ENCODE measurements at regions not wholly inside any gene's neighbourhood (a gene's known extent, or its start where the extent isn't known, plus 50 kb on each side); places are given as distances from the start of the nearest gene placed in this dataset.

DNA sequence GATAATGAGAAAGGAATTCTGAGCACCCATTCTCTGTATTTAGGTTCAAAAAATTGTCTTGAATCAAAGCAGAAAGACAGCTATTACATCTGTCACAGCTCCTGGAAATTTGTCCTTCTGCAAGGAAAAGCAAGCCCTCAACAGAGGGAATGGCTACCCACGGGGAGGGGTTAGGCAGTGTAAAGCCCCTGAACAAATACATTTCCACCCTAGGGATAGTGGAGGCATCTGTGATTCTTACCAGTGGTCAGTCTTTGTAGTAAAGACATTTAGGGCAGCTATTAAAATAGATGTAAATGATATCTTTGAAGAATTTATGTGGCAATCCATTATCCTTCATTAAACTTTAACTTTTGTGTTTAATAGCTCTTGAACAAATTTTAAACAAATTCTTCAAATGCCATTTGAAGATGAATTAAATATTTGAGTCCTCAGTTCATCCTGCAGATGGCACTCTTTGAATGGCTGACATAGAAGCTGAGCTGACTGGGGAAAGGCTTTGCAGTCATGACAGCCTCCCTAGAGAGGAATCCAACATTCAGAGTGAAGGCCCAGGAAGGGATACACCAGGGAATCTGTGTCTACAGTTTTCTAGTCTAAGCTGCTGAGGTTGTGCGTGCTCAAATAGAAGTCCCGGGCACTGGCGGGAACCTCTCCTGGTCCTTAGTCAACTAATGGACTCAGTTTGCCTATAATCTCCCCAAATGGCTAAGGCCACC is 359.7 kb upstream of the ROPN1 start:
- Histone ChIP-seq H3K4me3 (ENCODE audit: low read depth, low read length) (no peak overlapping the region), H3K36me3 (ENCODE audit: control insufficient read depth, insufficient read depth, low read length) (no peaks in the 10 kb centered on the region), H3K27me3 (ENCODE audit: control insufficient read depth, insufficient read depth, low read length) (no peaks in the 10 kb centered on the region)
- no peak for DNase-seq (ENCODE audit: low read depth)
- TF ChIP-seq, protein P1, sequence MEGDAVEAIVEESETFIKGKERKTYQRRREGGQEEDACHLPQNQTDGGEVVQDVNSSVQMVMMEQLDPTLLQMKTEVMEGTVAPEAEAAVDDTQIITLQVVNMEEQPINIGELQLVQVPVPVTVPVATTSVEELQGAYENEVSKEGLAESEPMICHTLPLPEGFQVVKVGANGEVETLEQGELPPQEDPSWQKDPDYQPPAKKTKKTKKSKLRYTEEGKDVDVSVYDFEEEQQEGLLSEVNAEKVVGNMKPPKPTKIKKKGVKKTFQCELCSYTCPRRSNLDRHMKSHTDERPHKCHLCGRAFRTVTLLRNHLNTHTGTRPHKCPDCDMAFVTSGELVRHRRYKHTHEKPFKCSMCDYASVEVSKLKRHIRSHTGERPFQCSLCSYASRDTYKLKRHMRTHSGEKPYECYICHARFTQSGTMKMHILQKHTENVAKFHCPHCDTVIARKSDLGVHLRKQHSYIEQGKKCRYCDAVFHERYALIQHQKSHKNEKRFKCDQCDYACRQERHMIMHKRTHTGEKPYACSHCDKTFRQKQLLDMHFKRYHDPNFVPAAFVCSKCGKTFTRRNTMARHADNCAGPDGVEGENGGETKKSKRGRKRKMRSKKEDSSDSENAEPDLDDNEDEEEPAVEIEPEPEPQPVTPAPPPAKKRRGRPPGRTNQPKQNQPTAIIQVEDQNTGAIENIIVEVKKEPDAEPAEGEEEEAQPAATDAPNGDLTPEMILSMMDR (IDR thresholded peaks at IDR 0.05; ENCODE audit: insufficient read depth, low read length, poor library complexity, severe bottlenecking) = peak; percentile 58

DNA sequence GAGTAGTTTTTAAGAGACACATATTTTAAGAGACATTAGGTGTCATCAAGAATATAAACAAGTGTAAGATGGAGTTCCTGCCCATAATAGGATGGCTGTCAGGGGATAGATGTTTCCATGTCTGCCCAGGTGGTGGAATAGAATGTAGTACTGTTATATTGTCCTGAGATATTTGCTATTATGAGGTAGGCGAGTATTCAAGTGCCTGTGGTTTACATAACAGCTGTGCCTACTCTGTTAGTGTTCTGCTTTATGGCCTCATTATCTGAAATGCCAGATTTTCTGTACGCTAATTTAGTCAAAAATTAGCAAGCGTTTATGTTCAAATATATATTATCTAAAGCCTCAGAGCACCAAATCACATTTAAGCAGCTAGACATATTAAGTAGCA is 360.2 kb upstream of the ROPN1 start:
- Histone ChIP-seq H3K36me3 (ENCODE audit: control insufficient read depth, insufficient read depth, low read length) (no peaks in the 10 kb centered on the region), H3K27me3 (ENCODE audit: control insufficient read depth, insufficient read depth, low read length) (no peaks in the 10 kb centered on the region), H3K4me3 (ENCODE audit: low read depth, low read length) (no peak overlapping the region)
- TF ChIP-seq, protein P1 (IDR thresholded peaks at IDR 0.05; ENCODE audit: insufficient read depth, low read length, poor library complexity, severe bottlenecking) = no peak
- DNase-seq (ENCODE audit: low read depth) = no peak

DNA sequence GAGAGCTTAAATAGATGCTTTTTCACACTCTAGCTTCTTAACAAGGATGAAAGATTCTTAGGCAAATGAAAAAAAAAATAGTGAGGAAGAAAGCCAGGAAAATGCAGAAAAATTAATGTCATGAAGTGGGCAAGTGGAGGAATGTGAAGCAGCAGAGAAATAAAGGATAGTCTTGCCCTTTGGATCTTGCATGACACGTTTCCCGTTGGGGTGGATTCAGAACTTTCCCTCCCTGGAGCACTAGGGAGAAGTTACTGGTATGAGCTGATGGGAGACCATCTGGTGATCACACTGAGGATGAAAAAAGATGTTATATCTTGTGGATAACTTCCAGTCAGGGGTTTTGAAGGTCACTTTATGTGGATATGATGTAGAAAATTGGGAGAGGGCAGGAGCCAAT is 361.8 kb upstream of the ROPN1 start:
- no peak overlapping the region for H3K4me3 ChIP-seq (ENCODE audit: low read depth, low read length)
- TF ChIP-seq, protein P1 (IDR thresholded peaks at IDR 0.05; ENCODE audit: insufficient read depth, low read length, poor library complexity, severe bottlenecking) = no peak
- no peaks in the 10 kb centered on the region for H3K27me3 ChIP-seq (ENCODE audit: control insufficient read depth, insufficient read depth, low read length)
- H3K36me3 ChIP-seq (ENCODE audit: control insufficient read depth, insufficient read depth, low read length) = no peaks in the 10 kb centered on the region
- DNase-seq (ENCODE audit: low read depth) = no peak

DNA sequence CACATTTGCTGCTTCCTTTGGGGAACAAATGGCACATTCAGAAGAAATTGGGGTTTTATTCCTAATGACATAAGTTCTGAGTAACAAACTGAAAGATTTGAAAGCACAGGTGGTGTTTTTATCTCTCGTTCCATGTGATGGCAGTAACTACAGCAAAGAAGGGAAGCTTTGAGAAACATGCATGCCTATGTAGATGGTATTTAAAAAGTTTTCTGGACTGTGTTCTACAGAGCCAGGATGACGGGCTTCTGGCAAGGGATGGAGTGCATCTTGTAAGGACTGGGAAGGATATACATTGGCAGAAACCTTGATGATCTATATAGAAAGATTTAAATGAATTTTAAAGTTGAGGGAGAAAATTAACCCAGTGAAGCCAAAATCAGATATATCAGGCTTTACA is 362.2 kb upstream of the ROPN1 start:
- Histone ChIP-seq H3K36me3 (ENCODE audit: control insufficient read depth, insufficient read depth, low read length) (no peaks in the 10 kb centered on the region), H3K4me3 (ENCODE audit: low read depth, low read length) (no peak overlapping the region), H3K27me3 (ENCODE audit: control insufficient read depth, insufficient read depth, low read length) (no peaks in the 10 kb centered on the region)
- no peak for DNase-seq (ENCODE audit: low read depth)
- TF ChIP-seq, protein P1 (IDR thresholded peaks at IDR 0.05; ENCODE audit: insufficient read depth, low read length, poor library complexity, severe bottlenecking) = no peak

DNA sequence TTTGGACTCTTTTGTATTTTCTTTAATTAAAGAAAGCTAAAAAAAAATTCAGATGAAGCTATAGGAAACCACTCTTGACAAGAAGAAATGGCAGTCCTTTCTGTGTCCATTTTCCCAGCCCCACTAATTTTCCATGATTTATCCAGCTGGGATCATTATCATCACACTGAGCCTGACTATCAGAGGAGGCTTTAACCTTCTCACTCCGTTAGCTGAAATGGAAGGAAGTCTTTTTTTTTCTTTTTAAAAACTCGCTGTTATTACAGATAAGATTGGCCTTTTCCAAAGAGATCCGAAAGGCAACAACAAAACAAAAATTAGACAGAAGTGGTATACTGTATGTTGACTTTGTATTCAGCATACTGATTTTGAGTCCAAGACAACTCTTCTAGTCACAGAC is 366.2 kb upstream of the ROPN1 start:
- no peak for DNase-seq (ENCODE audit: low read depth)
- H3K4me3 ChIP-seq (ENCODE audit: low read depth, low read length) = no peak overlapping the region
- no peaks in the 10 kb centered on the region for H3K27me3 ChIP-seq (ENCODE audit: control insufficient read depth, insufficient read depth, low read length)
- TF ChIP-seq, protein P1 (IDR thresholded peaks at IDR 0.05; ENCODE audit: insufficient read depth, low read length, poor library complexity, severe bottlenecking) = no peak
- H3K36me3 ChIP-seq (ENCODE audit: control insufficient read depth, insufficient read depth, low read length) = no peaks in the 10 kb centered on the region

DNA sequence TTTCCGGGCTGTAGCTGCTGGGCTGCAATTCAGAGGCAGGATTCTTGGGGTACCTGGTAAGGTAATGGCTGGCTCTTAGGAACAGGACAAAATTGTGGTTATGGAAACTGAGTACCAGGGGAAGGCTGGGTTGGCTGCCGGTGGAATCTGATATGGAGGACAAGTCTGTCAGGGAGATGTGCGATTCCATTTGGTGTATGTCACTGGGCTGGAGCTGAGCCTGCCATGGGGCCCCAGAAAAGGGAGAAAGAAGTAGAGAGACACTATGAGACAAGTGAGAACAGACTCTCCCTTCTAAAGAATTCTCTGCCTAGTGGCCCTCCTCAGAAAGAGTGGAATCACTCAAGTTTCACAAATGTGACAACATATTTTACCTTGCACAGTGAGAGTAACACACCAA is 368.2 kb upstream of the ROPN1 start:
- no peaks in the 10 kb centered on the region for H3K27me3 ChIP-seq (ENCODE audit: control insufficient read depth, insufficient read depth, low read length)
- TF ChIP-seq, protein P1 (IDR thresholded peaks at IDR 0.05; ENCODE audit: insufficient read depth, low read length, poor library complexity, severe bottlenecking) = no peak
- H3K4me3 ChIP-seq (ENCODE audit: low read depth, low read length) = no peak overlapping the region
- DNase-seq (ENCODE audit: low read depth) = no peak
- H3K36me3 ChIP-seq (ENCODE audit: control insufficient read depth, insufficient read depth, low read length) = no peaks in the 10 kb centered on the region
